ENCODE measurements at regions not wholly inside any gene's neighbourhood (a gene's known extent, or its start where the extent isn't known, plus 50 kb on each side); places are given as distances from the start of the nearest gene placed in this dataset.
"Not testable (repeated sequence)": the region's sequence is repeated elsewhere in the genome, so short reads cannot be mapped to it uniquely, and the experiment has no call there.

DNA sequence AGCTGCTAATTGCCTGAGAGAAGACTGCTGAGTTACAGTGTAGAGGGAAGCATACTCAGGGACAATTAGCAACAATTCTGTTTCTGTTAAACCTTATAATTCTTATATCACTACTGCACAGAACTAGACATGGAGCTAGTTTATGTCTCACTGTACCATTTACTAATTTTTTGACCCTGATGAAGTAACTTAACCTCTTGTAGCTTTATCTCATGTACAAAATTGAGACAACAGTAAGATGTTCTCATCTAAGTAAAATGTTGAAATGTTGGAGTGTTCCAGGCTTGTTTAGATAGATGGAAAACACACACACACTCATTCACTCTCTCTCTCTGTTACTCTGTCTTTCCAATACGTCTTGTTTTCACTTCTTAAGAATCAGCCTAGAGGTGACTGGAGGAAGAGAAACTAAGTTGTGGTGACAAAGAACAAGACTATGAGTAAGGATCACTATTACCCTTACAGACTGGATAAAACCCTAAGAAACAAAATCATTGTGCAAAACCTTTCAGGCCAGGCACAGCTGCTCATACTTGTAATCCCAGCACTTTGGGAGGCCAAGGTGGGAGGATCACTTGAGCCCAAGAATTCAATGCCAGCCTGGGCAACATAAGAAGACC is 107.8 kb downstream of the FAM72C start:
- H2BK12ac ChIP-seq (ENCODE audit: low read depth, low read length); CTCF ChIA-PET (ENCODE audit: partially characterized antibody); H3K27me3 ChIP-seq (replicated peaks in 1 of 4; ENCODE audit: control insufficient read depth in 3 of 4, extremely low read depth in 1 of 4, insufficient read depth in 3 of 4, low read length in 3 of 4); H2BK5ac ChIP-seq (ENCODE audit: low read depth, low read length); FAIRE-seq; H3K27ac ChIP-seq (ENCODE audit: low read depth, low read length); H3K9me3 ChIP-seq (ENCODE audit: insufficient read depth in 2 of 2, low read depth in 1 of 2, low read length in 1 of 2); H3K14ac ChIP-seq (ENCODE audit: insufficient read length); H3K18ac ChIP-seq (ENCODE audit: extremely low read depth, low read length); H3K23ac ChIP-seq (ENCODE audit: insufficient read length); H2BK15ac ChIP-seq (ENCODE audit: low read length); H4K5ac ChIP-seq (ENCODE audit: insufficient read length, low read depth, low read length); H3K4me2 ChIP-seq (ENCODE audit: insufficient read depth in 1 of 2, low read depth in 2 of 2, low read length in 2 of 2); H3K23me2 ChIP-seq (ENCODE audit: low read depth, low read length); POLR2A ChIA-PET (ENCODE audit: partially characterized antibody); H3K4me1 ChIP-seq (replicated peaks in 1 of 4; ENCODE audit: control insufficient read depth in 3 of 4, insufficient read depth in 4 of 4, low read length in 3 of 4); H3K4ac ChIP-seq (replicated peaks; ENCODE audit: insufficient read length, low read depth, low read length); H3K36me3 ChIP-seq (ENCODE audit: control insufficient read depth in 2 of 4, insufficient read depth in 4 of 4, low read length in 3 of 4); H2BK120ac ChIP-seq (replicated peaks; ENCODE audit: low read depth, low read length); H3K9ac ChIP-seq (replicated peaks in 1 of 4; ENCODE audit: extremely low read depth in 1 of 4, low read depth in 3 of 4, low read length in 3 of 4); H2AK5ac ChIP-seq (ENCODE audit: low read depth, low read length); H4K20me1 ChIP-seq (replicated peaks in 1 of 2; ENCODE audit: control insufficient read depth in 1 of 2, insufficient read depth in 2 of 2, low read length in 2 of 2); H2AFZ ChIP-seq (ENCODE audit: low read length); H3K4me3 ChIP-seq (ENCODE audit: extremely low read depth in 1 of 4, insufficient read depth in 2 of 4, low read depth in 3 of 4, low read length in 4 of 4); DNase-seq (ENCODE audit: low read depth in 1 of 2, low spot score in 2 of 2); H4K91ac ChIP-seq (replicated peaks; ENCODE audit: insufficient read length, low read length); H4K8ac ChIP-seq (ENCODE audit: extremely low read depth, insufficient read depth, low read length); H2BK20ac ChIP-seq (ENCODE audit: low read length); H3K79me2 ChIP-seq (ENCODE audit: control insufficient read depth in 1 of 2, insufficient read depth in 2 of 2, low read length in 2 of 2); H3K79me1 ChIP-seq (ENCODE audit: low read depth, low read length); H3K56ac ChIP-seq (replicated peaks; ENCODE audit: insufficient read length, low read depth, low read length): not testable (repeated sequence)
- no CpG with 5 or more reads among the region's 1 CpG for WGBS, 2 experiments (ENCODE audit: extremely low coverage in 1 of 2, insufficient coverage in 1 of 2, insufficient read length in 1 of 2, insufficient replicate concordance in 2 of 2, low coverage in 1 of 2, low lambda C conversion rate in 2 of 2, missing lambda C conversion rate in 1 of 2)

- DNase-seq (ENCODE audit: low read depth in 1 of 2, low spot score in 2 of 2); H2AFZ ChIP-seq (ENCODE audit: low read length); H2BK12ac ChIP-seq (ENCODE audit: low read depth, low read length); POLR2A ChIA-PET (ENCODE audit: partially characterized antibody); H2BK15ac ChIP-seq (ENCODE audit: low read length); H3K4me2 ChIP-seq (ENCODE audit: insufficient read depth in 1 of 2, low read depth in 2 of 2, low read length in 2 of 2); H3K56ac ChIP-seq (replicated peaks; ENCODE audit: insufficient read length, low read depth, low read length); H4K8ac ChIP-seq (ENCODE audit: extremely low read depth, insufficient read depth, low read length); H3K23ac ChIP-seq (ENCODE audit: insufficient read length); H3K18ac ChIP-seq (ENCODE audit: extremely low read depth, low read length); H3K4me1 ChIP-seq (replicated peaks in 1 of 4; ENCODE audit: control insufficient read depth in 3 of 4, insufficient read depth in 4 of 4, low read length in 3 of 4); H3K9me3 ChIP-seq (ENCODE audit: insufficient read depth in 2 of 2, low read depth in 1 of 2, low read length in 1 of 2); H3K14ac ChIP-seq (ENCODE audit: insufficient read length); H3K4me3 ChIP-seq (ENCODE audit: extremely low read depth in 1 of 4, insufficient read depth in 2 of 4, low read depth in 3 of 4, low read length in 4 of 4); H4K5ac ChIP-seq (ENCODE audit: insufficient read length, low read depth, low read length); H3K23me2 ChIP-seq (ENCODE audit: low read depth, low read length); H4K20me1 ChIP-seq (replicated peaks in 1 of 2; ENCODE audit: control insufficient read depth in 1 of 2, insufficient read depth in 2 of 2, low read length in 2 of 2); FAIRE-seq; CTCF ChIA-PET (ENCODE audit: partially characterized antibody); H3K36me3 ChIP-seq (ENCODE audit: control insufficient read depth in 2 of 4, insufficient read depth in 4 of 4, low read length in 3 of 4); H2BK120ac ChIP-seq (replicated peaks; ENCODE audit: low read depth, low read length); H3K27me3 ChIP-seq (replicated peaks in 1 of 4; ENCODE audit: control insufficient read depth in 3 of 4, extremely low read depth in 1 of 4, insufficient read depth in 3 of 4, low read length in 3 of 4); H4K91ac ChIP-seq (replicated peaks; ENCODE audit: insufficient read length, low read length); H3K9ac ChIP-seq (replicated peaks in 1 of 4; ENCODE audit: extremely low read depth in 1 of 4, low read depth in 3 of 4, low read length in 3 of 4); H2AK5ac ChIP-seq (ENCODE audit: low read depth, low read length); H2BK5ac ChIP-seq (ENCODE audit: low read depth, low read length); H3K4ac ChIP-seq (replicated peaks; ENCODE audit: insufficient read length, low read depth, low read length); H3K79me1 ChIP-seq (ENCODE audit: low read depth, low read length); H2BK20ac ChIP-seq (ENCODE audit: low read length); H3K79me2 ChIP-seq (ENCODE audit: control insufficient read depth in 1 of 2, insufficient read depth in 2 of 2, low read length in 2 of 2); H3K27ac ChIP-seq (ENCODE audit: low read depth, low read length): not testable (repeated sequence)
- WGBS, 2 experiments (ENCODE audit: extremely low coverage in 1 of 2, insufficient coverage in 1 of 2, insufficient read length in 1 of 2, insufficient replicate concordance in 2 of 2, low coverage in 1 of 2, low lambda C conversion rate in 2 of 2, missing lambda C conversion rate in 1 of 2), result no CpG with 5 or more reads among the region's 4 CpGs
Measured at GRCh38 chr1:143862722-143863121, 109.1 kb downstream of the FAM72C start.
